Testis (tissue), 2 donors: ENCODE measurements at regions not wholly inside any gene's neighbourhood (a gene's known extent, or its start where the extent isn't known, plus 50 kb on each side); places are given as distances from the start of the nearest gene placed in this dataset.

ENCODE experiments used
- CTCF ChIP-seq, 3 experiments: fragments of 450-650 bp in 2 of 3; fragments of 200-600 bp in 1 of 3; sonication (generic) in 1 of 3; IDR thresholded peaks; one replicate each; pipeline ENCODE4 v1.5.1; 2016 to 2019; ENCODE audit warnings: antibody characterized with exemption in 3 of 3, mild to moderate bottlenecking in 2 of 3, moderate library complexity in 1 of 3
- POLR2A ChIP-seq: fragments of 450-650 bp; IDR thresholded peaks from one replicate; pipeline ENCODE4 v1.6.1; 2017; ENCODE audit warnings: antibody characterized with exemption, mild to moderate bottlenecking, moderate library complexity

GRCh38 chr21:16536140-16536539 lies 806.4 kb downstream of the USP25 start:
- TF ChIP-seq CTCF (IDR thresholded peaks at IDR 0.05) (no peak), POLR2A (no peak)
